ENCODE measurements at regions not wholly inside any gene's neighbourhood (a gene's known extent, or its start where the extent isn't known, plus 50 kb on each side); places are given as distances from the start of the nearest gene placed in this dataset.
A peak's percentile ranks its signal among the peaks of the same experiment; 100 is the strongest.
"Not testable (repeated sequence)": the region's sequence is repeated elsewhere in the genome, so short reads cannot be mapped to it uniquely, and the experiment has no call there.

DNA sequence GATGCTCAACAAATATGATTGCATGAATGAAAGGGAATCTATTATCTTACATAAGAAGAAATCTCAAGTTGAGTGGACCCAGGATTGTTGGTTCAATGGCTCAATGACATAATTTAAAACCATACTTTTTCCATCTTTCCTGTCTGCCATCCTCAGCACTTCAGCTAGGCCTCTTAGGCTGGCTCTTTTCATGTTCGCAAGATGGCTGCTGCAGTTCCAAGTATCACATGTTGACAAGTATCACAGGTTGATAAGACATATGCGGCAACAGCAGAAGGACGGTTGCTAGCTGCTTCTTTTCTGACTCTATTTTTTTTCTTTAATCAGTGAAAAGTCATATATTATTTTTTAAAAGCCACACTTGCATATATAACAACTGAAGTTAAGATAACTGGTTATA, 79.0 kb upstream of the CDK6 start:
- DNase-seq (ENCODE audit: low read depth) = no peak

GRCh38 chr7:92914645-92915044, 78.3 kb upstream of the CDK6 start:
- no peak for DNase-seq (ENCODE audit: low read depth)

DNA sequence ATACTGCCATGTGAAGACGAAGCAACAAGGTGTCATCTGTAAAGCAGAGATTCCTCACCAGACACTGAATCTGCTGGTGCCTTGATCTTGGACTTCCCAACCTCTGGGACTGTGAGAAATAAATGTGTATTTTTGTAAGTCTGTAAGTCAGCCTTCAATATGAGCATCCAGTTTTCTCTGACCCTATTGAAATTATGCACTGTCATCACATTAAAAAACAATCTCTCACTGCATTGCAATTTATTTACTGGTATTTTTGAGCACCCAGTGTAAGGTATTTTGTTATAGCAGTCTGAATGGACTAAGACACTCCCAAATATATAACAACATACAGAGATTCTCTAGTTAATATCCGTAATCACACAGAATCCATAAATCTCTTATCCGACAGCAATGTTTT, 77.5 kb upstream of the CDK6 start:
- no peak for DNase-seq (ENCODE audit: low read depth)

GRCh38 chr7:92910976-92911375, 74.6 kb upstream of the CDK6 start:
- DNase-seq (ENCODE audit: low read depth) = no peak

DNA sequence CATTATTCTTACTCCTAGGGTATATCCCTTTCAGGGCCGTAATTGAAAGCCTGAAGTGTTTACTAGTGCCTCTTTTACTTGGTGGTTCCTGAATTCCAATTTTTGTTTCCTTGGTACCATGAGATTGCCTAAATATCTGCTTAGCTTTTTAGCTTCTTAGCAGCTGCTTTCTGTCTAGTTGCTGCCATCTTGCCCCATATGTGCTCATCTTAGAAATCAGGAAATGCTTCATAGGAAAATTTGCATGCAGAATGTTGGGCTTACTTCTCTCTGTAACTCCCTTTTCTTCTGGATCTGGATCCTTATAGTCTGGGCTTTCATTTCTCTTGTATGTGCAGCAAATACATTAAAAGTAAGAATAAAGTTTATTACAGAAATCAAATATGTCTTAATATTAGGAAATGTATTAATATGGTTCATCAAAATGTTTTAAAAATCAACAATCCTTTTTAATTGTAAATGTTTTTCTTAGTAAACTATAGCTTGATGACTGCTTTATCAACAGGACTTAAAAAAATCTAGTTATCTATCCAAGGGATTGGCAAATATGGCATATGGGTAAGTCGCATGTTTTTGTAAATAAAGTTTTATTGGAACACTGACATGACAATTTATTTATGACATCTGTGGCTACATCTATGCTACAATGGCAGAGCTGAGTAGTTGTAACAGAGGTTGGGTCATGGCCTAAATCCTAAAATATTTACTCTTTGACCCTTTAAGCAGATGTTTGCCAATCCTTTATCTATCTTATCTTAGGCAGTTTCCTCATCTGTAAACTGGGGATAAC, 73.5 kb upstream of the CDK6 start:
- DNase-seq (ENCODE audit: low read depth) = no peak

DNA sequence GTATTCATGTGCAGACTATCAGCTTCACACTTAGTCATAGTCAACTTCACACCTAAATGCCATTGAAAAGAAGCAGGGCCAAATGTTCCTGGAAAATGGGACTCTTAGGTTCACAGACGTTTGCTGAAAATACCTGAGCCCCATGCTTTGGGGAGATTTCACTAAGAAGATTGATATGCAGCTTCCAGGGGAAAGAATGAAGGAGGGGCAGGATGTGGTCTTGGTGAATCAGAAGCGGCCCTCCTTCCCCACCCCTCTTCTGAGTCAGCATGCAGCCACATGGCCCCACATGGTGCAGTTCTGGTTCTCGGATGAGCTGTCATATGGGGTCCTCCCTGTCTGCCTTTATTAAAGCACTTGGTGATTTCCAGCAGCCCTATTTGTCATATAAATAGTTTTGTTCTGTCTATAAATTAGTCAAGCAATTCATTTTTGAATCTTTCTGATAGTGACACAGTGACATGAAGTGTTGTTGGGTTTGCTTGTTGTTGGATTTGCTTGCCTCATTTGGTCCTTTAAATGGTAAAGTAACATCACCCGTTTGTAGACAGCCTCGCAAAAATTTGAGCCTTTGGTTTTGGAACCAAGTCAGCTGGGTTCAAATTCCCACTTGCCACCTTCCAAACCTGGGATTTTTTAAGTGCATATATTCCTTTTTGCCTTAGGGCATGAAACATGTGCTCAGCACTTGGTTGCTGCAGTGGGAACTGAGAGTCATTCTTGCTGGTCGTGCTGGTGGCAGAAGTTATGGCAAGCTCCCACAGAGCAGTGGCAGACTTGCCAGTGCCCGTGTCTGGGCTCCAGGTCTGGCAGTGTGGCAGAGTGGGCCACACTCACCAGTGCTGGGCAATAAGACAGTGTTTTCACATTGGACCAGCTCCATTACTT, 68.1 kb upstream of the CDK6 start:
- DNase-seq (ENCODE audit: low read depth) = peak; percentile 98

- no peak for DNase-seq (ENCODE audit: low read depth)
Observed at GRCh38 chr7:92898798-92899197, 62.4 kb upstream of the CDK6 start.

GRCh38 chr7:92894857-92895256, 58.5 kb upstream of the CDK6 start:
- DNase-seq (ENCODE audit: low read depth) = not testable (repeated sequence)

DNA sequence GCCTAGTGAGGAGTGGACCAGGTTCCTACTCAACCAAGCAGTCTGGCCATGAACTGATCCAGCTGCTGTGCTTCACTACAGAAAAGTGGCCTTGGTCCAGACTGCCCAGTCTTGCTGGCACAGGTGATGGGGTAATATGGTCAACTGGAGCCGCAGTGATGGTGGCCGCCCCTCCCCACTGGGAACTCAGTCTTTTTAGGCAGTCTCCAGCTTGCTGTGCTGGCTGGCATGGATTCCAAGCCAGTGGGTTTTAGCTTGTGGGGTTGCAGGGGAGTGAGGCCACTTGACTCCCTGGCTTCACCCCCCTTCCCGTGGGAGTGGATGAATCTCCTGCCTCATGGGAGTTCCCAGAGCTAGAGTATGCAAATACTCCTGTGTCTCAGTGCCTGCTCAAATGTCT, 52.7 kb upstream of the CDK6 start:
- no peak for DNase-seq (ENCODE audit: low read depth)
